Stimulated activated effector memory CD8-positive, alpha-beta T cell treated with anti-CD3 and anti-CD28 coated beads, Interleukin-12 subunit alpha, Interleukin-12 subunit beta, amount 100 ng/mL, for 72 hours (primary cell): ENCODE measurements at regions not wholly inside any gene's neighbourhood (a gene's known extent, or its start where the extent isn't known, plus 50 kb on each side); places are given as distances from the start of the nearest gene placed in this dataset.

ENCODE experiments used
- ATAC-seq: fragments of 150-1000 bp; cut with Tn5 transposase; 2 replicates; pipeline ENCODE4 v1.10.0; 2021
- DNase-seq, 2 donors: peaks; one replicate each; pipeline ENCODE4 v3.0.0; 2021 to 2022; ENCODE audit warnings: low spot score in 2 of 2
- H3K27ac Mint-ChIP-seq: one replicate; pipeline ENCODE4 v1.8.0; 2022; ENCODE audit warnings: mild to moderate bottlenecking, mixed read lengths
- H3K36me3 Mint-ChIP-seq: one replicate; pipeline ENCODE4 v1.8.0; 2022; ENCODE audit warnings: mild to moderate bottlenecking, mixed read lengths
- H3K4me1 Mint-ChIP-seq: one replicate; pipeline ENCODE4 v1.8.0; 2022; ENCODE audit warnings: mixed read lengths
- H3K4me3 Mint-ChIP-seq: one replicate; pipeline ENCODE4 v1.8.0; 2022; ENCODE audit warnings: mild to moderate bottlenecking, mixed read lengths
- H3K9me3 Mint-ChIP-seq: one replicate; pipeline ENCODE4 v1.8.0; 2022; ENCODE audit warnings: mixed read lengths

DNA sequence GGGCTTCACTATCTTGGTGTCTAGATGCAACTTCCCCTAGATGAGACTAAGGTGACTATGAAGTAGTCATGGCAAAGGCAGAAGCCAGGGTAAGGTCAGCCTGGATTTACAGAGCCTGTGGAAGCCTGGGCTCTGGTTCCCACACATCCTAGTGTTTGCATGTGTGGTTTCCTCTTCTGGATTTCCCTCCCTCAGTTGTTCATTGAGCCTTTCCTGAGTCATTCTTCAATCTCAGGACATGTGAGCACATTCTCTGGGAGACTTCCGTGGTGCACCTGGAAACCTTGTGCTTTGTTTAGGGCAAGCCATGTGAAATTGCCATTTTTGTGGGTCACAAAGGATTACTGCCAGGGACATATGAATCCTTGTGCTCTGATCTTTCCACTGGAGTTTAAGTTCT is 236.6 kb downstream of the C12orf75 start:
- ATAC-seq (no peak), DNase-seq (no peak)
- Mint-ChIP-seq H3K27ac (no peak overlapping the region), H3K4me3 (no peak overlapping the region), H3K36me3 (no peaks in the 10 kb centered on the region), H3K4me1 (peaks cover 7% of the 10 kb centered on the region), H3K9me3 (no peaks in the 10 kb centered on the region)

GRCh38 chr12:105569886-105570285 is 239.4 kb downstream of the C12orf75 start:
- H3K4me1 Mint-ChIP-seq = peaks cover 7% of the 10 kb centered on the region
- no peaks in the 10 kb centered on the region for H3K9me3 Mint-ChIP-seq
- DNase-seq (no peak), ATAC-seq (peak; percentile 33)
- H3K36me3 Mint-ChIP-seq = no peaks in the 10 kb centered on the region
- no peak overlapping the region for H3K4me3 Mint-ChIP-seq
- H3K27ac Mint-ChIP-seq = no peak overlapping the region

- DNase-seq = no peak
- Mint-ChIP-seq H3K27ac (no peak overlapping the region), H3K4me3 (no peak overlapping the region), H3K36me3 (no peaks in the 10 kb centered on the region), H3K4me1 (peaks cover 7% of the 10 kb centered on the region), H3K9me3 (no peaks in the 10 kb centered on the region)
- ATAC-seq = no peak
Observed at GRCh38 chr12:105570944-105571343, 240.5 kb downstream of the C12orf75 start.

DNA sequence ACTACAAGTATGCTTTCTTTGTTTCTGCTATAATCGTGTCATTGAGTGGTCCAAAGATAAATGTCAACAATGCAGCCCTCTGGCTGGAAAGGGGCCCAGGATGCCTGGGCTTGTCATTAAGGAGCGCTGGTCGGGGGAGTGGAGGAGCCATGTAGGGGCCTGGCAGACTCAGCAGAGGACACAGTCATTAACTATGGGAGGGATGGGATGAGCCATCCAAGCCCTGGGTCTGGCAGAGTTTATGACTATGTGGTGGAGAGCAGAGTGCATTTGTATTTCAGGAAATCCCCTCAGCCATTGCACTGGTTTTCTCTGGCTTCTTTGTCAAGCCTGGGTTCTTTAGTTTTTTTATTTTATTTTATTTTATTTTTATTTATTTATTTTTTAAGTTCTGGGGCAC is 243.1 kb downstream of the C12orf75 start:
- no peak for ATAC-seq

GRCh38 chr12:105574056-105574715 is 243.7 kb downstream of the C12orf75 start:
- DNase-seq (no peak), ATAC-seq (no peak)
- H3K4me1 Mint-ChIP-seq = peaks cover 7% of the 10 kb centered on the region

More for the DNA sequence above, 243.1 kb downstream of the C12orf75 start:
- H3K4me1 Mint-ChIP-seq = peaks cover 7% of the 10 kb centered on the region
- no peak overlapping the region for H3K27ac Mint-ChIP-seq
- no peak overlapping the region for H3K4me3 Mint-ChIP-seq
- H3K36me3 Mint-ChIP-seq = no peaks in the 10 kb centered on the region
- DNase-seq = no peak
- no peaks in the 10 kb centered on the region for H3K9me3 Mint-ChIP-seq

DNA sequence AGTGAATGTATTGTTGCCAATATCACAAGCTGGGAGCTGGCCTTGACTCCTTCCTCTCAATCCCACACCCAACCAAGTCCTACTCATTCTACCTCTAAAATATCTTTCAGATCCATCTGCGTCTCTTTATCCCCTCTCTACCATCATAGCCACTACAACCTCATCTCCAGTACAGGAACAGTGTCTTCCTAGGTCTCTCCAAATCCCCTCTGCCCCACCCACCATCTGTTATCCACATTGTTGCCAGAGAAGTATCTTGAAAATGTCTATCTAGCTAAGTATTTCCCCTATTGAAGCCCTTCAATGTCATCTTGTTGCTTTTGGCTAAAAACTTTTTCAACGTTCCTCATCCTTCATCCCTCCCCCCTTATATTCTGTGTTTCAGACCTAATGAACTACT is 244.7 kb downstream of the C12orf75 start:
- H3K4me1 Mint-ChIP-seq = peaks cover 3% of the 10 kb centered on the region
- no peaks in the 10 kb centered on the region for H3K9me3 Mint-ChIP-seq
- ATAC-seq (no peak), DNase-seq (no peak)
- no peaks in the 10 kb centered on the region for H3K36me3 Mint-ChIP-seq
- no peak overlapping the region for H3K4me3 Mint-ChIP-seq
- H3K27ac Mint-ChIP-seq = no peak overlapping the region

More at GRCh38 chr12:105574056-105574715, 243.7 kb downstream of the C12orf75 start:
- no peaks in the 10 kb centered on the region for H3K9me3 Mint-ChIP-seq
- H3K36me3 Mint-ChIP-seq = no peaks in the 10 kb centered on the region
- no peak overlapping the region for H3K27ac Mint-ChIP-seq
- H3K4me3 Mint-ChIP-seq = no peak overlapping the region

DNA sequence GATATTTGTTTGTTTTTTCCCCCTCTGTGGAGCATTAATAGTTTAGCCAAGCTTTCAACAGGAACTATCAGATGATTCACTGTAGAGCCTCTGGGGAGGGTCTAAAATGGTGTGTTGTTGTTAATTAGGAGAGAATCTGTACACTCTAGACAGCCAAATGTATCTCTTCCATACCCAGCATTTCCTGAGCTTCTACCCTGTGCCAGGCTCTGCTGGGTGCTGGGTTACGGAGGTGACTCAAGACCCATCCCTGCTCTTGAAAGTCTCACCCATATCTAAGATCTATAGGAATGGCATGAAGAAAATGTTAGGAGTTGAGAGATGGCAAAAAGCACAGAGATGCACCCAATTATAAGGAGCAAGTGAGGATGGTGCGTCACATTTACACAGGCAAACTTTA is 245.8 kb downstream of the C12orf75 start:
- ATAC-seq (no peak), DNase-seq (no peak)
- no peaks in the 10 kb centered on the region for H3K9me3 Mint-ChIP-seq
- H3K27ac Mint-ChIP-seq = no peak overlapping the region
- no peak overlapping the region for H3K4me3 Mint-ChIP-seq
- H3K36me3 Mint-ChIP-seq = no peaks in the 10 kb centered on the region
- H3K4me1 Mint-ChIP-seq = no peaks in the 10 kb centered on the region

DNA sequence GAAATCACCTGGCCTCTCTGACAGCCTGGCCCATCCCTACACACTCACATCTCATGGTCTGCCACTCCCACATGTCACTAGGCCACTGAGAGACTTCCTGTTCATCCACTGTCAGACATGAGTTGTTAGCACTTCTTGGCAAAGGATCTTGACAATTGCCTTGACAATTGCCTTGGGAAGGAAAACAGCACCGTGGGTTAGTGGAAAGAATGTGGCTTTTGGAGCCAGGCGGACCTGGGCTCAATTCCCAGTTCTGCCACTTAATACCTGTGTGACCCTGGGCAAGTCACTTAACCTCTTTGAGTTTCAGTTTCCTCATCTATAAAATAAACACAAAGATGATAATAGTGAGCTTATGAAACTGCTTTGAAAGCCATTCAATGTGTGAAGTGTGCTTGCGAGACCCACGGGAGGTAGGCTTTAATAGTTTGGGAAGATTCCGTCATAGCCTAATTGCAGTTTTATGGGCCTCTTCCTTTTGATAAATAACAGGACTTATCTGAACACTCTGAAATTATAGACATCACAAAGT is 250.4 kb downstream of the C12orf75 start:
- no peaks in the 10 kb centered on the region for H3K9me3 Mint-ChIP-seq
- H3K36me3 Mint-ChIP-seq = no peaks in the 10 kb centered on the region
- H3K27ac Mint-ChIP-seq = no peak overlapping the region
- DNase-seq (no peak), ATAC-seq (no peak)
- no peak overlapping the region for H3K4me3 Mint-ChIP-seq
- H3K4me1 Mint-ChIP-seq = no peaks in the 10 kb centered on the region

DNA sequence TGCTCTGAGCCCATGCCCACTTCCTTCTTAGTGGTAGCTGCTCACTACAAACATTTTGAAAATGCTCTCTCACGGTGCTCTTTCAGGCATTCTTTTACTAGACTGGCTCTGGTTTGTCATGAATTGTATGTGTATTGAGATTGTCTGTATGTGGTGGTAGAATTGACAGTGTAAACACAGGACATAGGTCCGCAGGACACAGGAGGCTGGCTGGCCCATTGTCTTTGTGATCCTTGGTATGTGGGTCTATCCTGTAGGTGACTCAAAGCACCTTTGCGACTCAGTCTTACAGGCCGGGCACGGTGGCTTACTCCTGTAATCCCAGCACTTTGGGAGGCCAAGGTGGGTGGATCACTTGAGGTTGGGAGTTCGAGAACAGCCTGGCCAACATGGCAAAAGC is 250.9 kb downstream of the C12orf75 start:
- Mint-ChIP-seq H3K9me3 (no peaks in the 10 kb centered on the region), H3K27ac (no peak overlapping the region), H3K4me3 (no peak overlapping the region), H3K4me1 (no peaks in the 10 kb centered on the region), H3K36me3 (no peaks in the 10 kb centered on the region)
- ATAC-seq (no peak), DNase-seq (no peak)

DNA sequence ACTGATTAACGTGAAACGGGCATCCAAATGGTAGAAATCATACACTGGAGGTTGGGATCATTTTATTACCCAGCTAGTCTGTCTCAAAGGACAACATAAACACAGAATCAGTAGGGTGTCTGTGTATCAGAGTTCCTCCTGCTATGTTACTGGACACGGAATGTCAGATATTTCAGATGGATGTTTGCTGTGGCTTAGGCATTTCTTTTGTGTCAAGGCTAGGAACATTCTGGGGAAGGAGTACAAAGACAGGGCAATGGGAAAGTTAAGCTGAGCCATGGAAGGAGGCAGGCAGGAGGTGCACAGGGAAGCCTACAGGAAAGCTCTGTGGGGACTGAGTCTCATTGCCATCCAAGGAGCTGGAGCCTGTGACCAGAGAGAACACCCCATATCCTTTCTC is 254.6 kb downstream of the C12orf75 start:
- no peak for DNase-seq
- no peak overlapping the region for H3K4me3 Mint-ChIP-seq
- no peaks in the 10 kb centered on the region for H3K9me3 Mint-ChIP-seq
- no peaks in the 10 kb centered on the region for H3K36me3 Mint-ChIP-seq
- H3K4me1 Mint-ChIP-seq = no peaks in the 10 kb centered on the region
- ATAC-seq = no peak
- no peak overlapping the region for H3K27ac Mint-ChIP-seq

DNA sequence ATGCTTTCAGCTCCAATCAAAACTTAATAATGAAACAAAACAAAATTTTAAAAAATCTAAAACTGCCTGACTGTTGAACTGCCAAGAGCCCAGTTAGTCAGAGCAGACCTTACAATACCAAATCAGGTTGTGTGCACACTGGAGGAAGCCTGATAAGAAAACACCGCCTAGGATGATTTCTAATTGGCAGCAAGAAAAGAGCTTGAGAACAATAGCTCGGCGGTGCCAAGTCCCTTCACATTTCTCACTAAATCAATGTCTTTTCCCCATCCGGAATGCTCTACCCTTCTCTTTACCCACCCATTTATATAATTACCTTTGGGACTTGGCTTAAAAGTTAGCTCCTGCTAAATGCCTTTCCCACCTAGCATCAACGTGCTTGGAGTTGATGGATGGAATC is 256.7 kb downstream of the C12orf75 start:
- no peak overlapping the region for H3K4me3 Mint-ChIP-seq
- no peaks in the 10 kb centered on the region for H3K36me3 Mint-ChIP-seq
- no peaks in the 10 kb centered on the region for H3K9me3 Mint-ChIP-seq
- H3K27ac Mint-ChIP-seq = no peak overlapping the region
- ATAC-seq = no peak
- H3K4me1 Mint-ChIP-seq = no peaks in the 10 kb centered on the region
- no peak for DNase-seq

- Mint-ChIP-seq H3K4me3 (no peak overlapping the region), H3K36me3 (no peaks in the 10 kb centered on the region), H3K9me3 (no peaks in the 10 kb centered on the region), H3K27ac (no peak overlapping the region), H3K4me1 (no peaks in the 10 kb centered on the region)
- ATAC-seq = no peak
- DNase-seq = no peak
Observed at GRCh38 chr12:105588106-105588505, 257.6 kb downstream of the C12orf75 start.

DNA sequence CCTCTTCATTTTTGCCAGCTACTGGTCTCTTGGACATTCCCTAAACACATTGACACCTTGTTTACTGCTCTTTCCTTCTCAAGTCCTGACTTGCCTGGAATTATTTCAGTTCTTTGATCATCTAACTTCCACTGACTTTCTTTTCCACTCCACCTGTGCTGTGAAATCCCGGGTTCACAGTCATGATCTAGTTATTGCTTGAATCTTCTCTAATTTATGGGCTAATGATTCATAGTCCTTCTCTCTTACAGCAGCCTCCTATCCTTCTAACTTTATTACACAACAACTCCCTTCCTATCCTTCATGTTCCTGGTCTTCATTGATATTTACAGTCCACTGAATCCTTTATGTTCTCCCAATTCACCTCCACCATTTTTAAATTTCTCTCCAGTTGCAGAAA is 260.1 kb downstream of the C12orf75 start:
- Mint-ChIP-seq H3K9me3 (no peaks in the 10 kb centered on the region), H3K27ac (no peak overlapping the region), H3K36me3 (no peaks in the 10 kb centered on the region), H3K4me3 (no peak overlapping the region), H3K4me1 (no peaks in the 10 kb centered on the region)
- ATAC-seq (no peak), DNase-seq (no peak)

- H3K4me1 Mint-ChIP-seq = no peaks in the 10 kb centered on the region
- ATAC-seq = no peak
- H3K27ac Mint-ChIP-seq = no peak overlapping the region
- no peaks in the 10 kb centered on the region for H3K36me3 Mint-ChIP-seq
- no peak overlapping the region for H3K4me3 Mint-ChIP-seq
- no peak for DNase-seq
- no peaks in the 10 kb centered on the region for H3K9me3 Mint-ChIP-seq
Observed at GRCh38 chr12:105595440-105595839, 264.9 kb downstream of the C12orf75 start.

- no peaks in the 10 kb centered on the region for H3K9me3 Mint-ChIP-seq
- no peaks in the 10 kb centered on the region for H3K36me3 Mint-ChIP-seq
- ATAC-seq (no peak), DNase-seq (no peak)
- H3K27ac Mint-ChIP-seq = no peak overlapping the region
- H3K4me1 Mint-ChIP-seq = no peaks in the 10 kb centered on the region
- no peak overlapping the region for H3K4me3 Mint-ChIP-seq
Observed at GRCh38 chr12:105596731-105597130, 266.2 kb downstream of the C12orf75 start.

DNA sequence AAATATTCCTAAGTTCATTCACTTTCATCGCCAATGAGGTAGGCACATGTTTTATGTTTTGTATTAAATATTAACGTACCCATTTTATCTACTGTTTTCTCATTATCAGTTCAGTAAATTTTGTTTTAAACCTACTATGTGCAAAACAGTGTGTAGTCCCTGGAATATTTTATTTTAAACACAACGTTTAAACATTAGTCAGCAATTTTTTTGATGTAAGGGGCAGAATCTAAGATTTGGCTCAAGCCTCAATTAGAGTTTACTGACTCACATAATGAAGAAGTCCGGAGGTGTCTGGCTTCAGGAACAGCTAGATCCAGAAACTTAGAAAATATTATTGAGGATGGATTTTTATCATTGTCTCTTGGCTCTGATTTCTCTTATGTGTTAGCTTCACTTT is 267.5 kb downstream of the C12orf75 start:
- ATAC-seq (no peak), DNase-seq (no peak)
- H3K4me1 Mint-ChIP-seq = no peaks in the 10 kb centered on the region
- no peaks in the 10 kb centered on the region for H3K9me3 Mint-ChIP-seq
- no peak overlapping the region for H3K4me3 Mint-ChIP-seq
- no peaks in the 10 kb centered on the region for H3K36me3 Mint-ChIP-seq
- no peak overlapping the region for H3K27ac Mint-ChIP-seq
